Loucy (cell line): ENCODE measurements at regions not wholly inside any gene's neighbourhood (a gene's known extent, or its start where the extent isn't known, plus 50 kb on each side); places are given as distances from the start of the nearest gene placed in this dataset.

Experiments
- H2AFZ ChIP-seq: fragments of 200-600 bp; sonication (generic); 2 replicates; pipeline ENCODE4 v1.6.0; 2016; ENCODE audit warnings: antibody characterized with exemption, mild to moderate bottlenecking, low read length, moderate library complexity
- H3F3A ChIP-seq: fragments of 200-600 bp; 2 replicates; pipeline ENCODE4 v1.6.0; 2016; ENCODE audit warnings: antibody characterized with exemption, low read depth, mild to moderate bottlenecking
- H3K27me3 ChIP-seq: fragments of 200-600 bp; sonication (generic); 2 replicates; pipeline ENCODE4 v1.6.1; 2014; ENCODE audit warnings: low read length, mild to moderate bottlenecking; ENCODE audit not compliant: insufficient read depth, poor library complexity, severe bottlenecking
- H3K36me3 ChIP-seq: fragments of 200-600 bp; sonication (generic); 2 replicates; pipeline ENCODE4 v1.6.1; 2016; ENCODE audit warnings: low read length; ENCODE audit not compliant: insufficient read depth
- H3K4me1 ChIP-seq: fragments of 200-600 bp; sonication (generic); 2 replicates; pipeline ENCODE4 v1.5.1; 2014; ENCODE audit warnings: low read length, mild to moderate bottlenecking; ENCODE audit not compliant: insufficient read depth, poor library complexity, severe bottlenecking
- H3K4me2 ChIP-seq: fragments of 200-600 bp; sonication (generic); 2 replicates; pipeline ENCODE4 v1.6.0; 2014; ENCODE audit warnings: antibody characterized with exemption, low read length, low read depth, mild to moderate bottlenecking; ENCODE audit not compliant: poor library complexity, severe bottlenecking
- H3K4me3 ChIP-seq: fragments of 200-600 bp; sonication (generic); 2 replicates; pipeline ENCODE4 v1.5.1; 2014; ENCODE audit warnings: low read length, mild to moderate bottlenecking, mixed read lengths; ENCODE audit not compliant: poor library complexity, severe bottlenecking
- H3K79me2 ChIP-seq: fragments of 200-600 bp; sonication (generic); 2 replicates; pipeline ENCODE4 v1.6.1; 2014; ENCODE audit warnings: low read length; ENCODE audit not compliant: insufficient read depth
- H3K9ac ChIP-seq: fragments of 200-600 bp; sonication (generic); 2 replicates; pipeline ENCODE4 v1.6.0; 2014; ENCODE audit warnings: mild to moderate bottlenecking, low read depth, low read length, moderate library complexity; ENCODE audit not compliant: poor library complexity, severe bottlenecking
- H3K9me2 ChIP-seq: fragments of 200-600 bp; sonication (generic); replicated peaks from 2 replicates; pipeline ENCODE4 v1.6.1; 2016; ENCODE audit warnings: low read depth, low read length, mixed read lengths
- H3K9me3 ChIP-seq: fragments of 200-600 bp; sonication (generic); 2 replicates; pipeline ENCODE4 v1.6.1; 2014; ENCODE audit warnings: mild to moderate bottlenecking, antibody characterized with exemption, low read length, low read depth; ENCODE audit not compliant: insufficient read depth
- H4K20me1 ChIP-seq: fragments of 200-600 bp; sonication (generic); 2 replicates; pipeline ENCODE4 v1.6.0; 2014; ENCODE audit warnings: antibody characterized with exemption, low read length, mild to moderate bottlenecking; ENCODE audit not compliant: insufficient read depth, poor library complexity, severe bottlenecking
- EZH2phosphoT487 ChIP-seq: fragments of 200-600 bp; IDR thresholded peaks from 2 replicates; pipeline ENCODE4 v1.6.1; 2018; ENCODE audit warnings: antibody characterized with exemption, mild to moderate bottlenecking, moderate library complexity, borderline replicate concordance
- TF ChIP-seq, protein P1 (sequence below): fragments of 200-600 bp; sonication (generic); conservative IDR thresholded peaks from 2 replicates; pipeline ENCODE4 v1.5.1; 2014; ENCODE audit warnings: mild to moderate bottlenecking, antibody characterized with exemption, low read length

DNA sequence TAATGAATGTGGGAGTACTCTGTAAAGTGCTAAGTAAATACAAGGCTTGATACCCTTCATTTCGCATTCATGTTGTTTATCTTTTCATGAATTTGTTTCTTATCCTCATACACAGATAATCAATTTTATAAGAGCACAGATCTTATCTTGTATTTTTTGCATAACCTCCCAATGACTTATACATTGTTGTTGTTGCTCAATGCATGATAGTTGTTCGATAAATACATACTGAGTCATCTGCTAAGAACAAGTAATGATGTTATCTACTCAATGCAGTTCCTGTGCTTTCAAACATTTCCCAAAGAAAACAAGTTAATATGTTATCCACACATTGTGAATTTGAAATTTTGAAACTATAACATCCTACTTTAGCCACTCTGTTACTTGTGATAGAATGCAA, 60.7 kb downstream of the TAF11L14 start:
- TF ChIP-seq EZH2phosphoT487: no peak
- TF ChIP-seq, protein P1, sequence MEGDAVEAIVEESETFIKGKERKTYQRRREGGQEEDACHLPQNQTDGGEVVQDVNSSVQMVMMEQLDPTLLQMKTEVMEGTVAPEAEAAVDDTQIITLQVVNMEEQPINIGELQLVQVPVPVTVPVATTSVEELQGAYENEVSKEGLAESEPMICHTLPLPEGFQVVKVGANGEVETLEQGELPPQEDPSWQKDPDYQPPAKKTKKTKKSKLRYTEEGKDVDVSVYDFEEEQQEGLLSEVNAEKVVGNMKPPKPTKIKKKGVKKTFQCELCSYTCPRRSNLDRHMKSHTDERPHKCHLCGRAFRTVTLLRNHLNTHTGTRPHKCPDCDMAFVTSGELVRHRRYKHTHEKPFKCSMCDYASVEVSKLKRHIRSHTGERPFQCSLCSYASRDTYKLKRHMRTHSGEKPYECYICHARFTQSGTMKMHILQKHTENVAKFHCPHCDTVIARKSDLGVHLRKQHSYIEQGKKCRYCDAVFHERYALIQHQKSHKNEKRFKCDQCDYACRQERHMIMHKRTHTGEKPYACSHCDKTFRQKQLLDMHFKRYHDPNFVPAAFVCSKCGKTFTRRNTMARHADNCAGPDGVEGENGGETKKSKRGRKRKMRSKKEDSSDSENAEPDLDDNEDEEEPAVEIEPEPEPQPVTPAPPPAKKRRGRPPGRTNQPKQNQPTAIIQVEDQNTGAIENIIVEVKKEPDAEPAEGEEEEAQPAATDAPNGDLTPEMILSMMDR: no peak
- Histone ChIP-seq H3K79me2 (no peaks in the 10 kb centered on the region), H2AFZ (no peak overlapping the region), H3K27me3 (no peaks in the 10 kb centered on the region), H3K36me3 (no peaks in the 10 kb centered on the region), H3K4me3 (no peak overlapping the region), H3K9me2 (no peaks in the 10 kb centered on the region), H3K9ac (no peak overlapping the region), H3K4me1 (no peaks in the 10 kb centered on the region), H4K20me1 (no peaks in the 10 kb centered on the region), H3F3A (no peaks in the 10 kb centered on the region), H3K9me3 (no peaks in the 10 kb centered on the region; the same call in 1 of the 2 replicates), H3K4me2 (no peak overlapping the region)

DNA sequence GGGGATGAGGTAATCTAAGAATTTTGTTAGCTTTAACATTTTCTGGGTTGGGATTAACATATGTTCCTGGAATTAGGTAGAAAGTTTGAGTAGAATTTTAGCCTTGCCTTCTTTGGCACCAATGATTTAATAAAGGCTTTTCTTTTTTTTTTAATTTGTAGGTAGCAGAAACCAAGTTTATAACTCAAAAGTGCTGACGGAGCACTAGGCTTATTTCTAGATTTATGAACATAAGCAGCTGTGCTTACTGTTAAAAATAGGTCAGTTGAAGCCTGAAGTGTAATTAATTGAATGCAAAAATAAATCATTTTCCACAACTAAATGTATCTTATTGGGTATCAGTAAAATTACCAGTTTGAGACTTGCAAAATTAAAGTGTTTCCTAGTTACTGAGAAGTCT, 62.4 kb downstream of the TAF11L14 start:
- H3K4me3 ChIP-seq: no peak overlapping the region
- H3K27me3 ChIP-seq: no peaks in the 10 kb centered on the region
- H2AFZ ChIP-seq: no peak overlapping the region
- H3K9me3 ChIP-seq: no peaks in the 10 kb centered on the region
- H3K9ac ChIP-seq: no peak overlapping the region
- no peaks in the 10 kb centered on the region for H3F3A ChIP-seq
- TF ChIP-seq, protein P1: no peak
- no peak for TF ChIP-seq EZH2phosphoT487
- H3K4me1 ChIP-seq: no peaks in the 10 kb centered on the region
- H3K9me2 ChIP-seq: no peaks in the 10 kb centered on the region
- H3K36me3 ChIP-seq: no peaks in the 10 kb centered on the region
- H4K20me1 ChIP-seq: no peaks in the 10 kb centered on the region
- H3K4me2 ChIP-seq: no peak overlapping the region
- no peaks in the 10 kb centered on the region for H3K79me2 ChIP-seq

DNA sequence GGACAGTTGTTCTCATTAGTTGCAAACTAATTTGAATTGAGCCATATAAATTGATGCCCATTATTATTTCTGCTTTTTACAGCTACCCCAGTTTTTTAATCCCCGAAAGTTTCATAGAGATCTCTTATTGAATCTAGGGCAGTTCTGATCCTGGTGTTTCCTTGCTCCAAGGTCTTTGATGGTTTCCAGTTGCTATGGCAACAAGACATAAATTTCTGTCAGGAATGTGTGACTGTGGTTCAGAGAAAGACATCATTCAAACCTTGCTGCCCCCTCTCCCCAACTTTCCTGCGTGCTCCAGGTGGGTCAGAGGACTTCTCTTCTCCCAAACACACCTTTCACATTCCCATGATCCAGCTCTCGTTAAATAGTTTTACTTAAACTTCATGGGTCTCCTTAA, 63.4 kb downstream of the TAF11L14 start:
- Histone ChIP-seq H3F3A (no peaks in the 10 kb centered on the region), H4K20me1 (no peaks in the 10 kb centered on the region), H2AFZ (no peak overlapping the region), H3K9me2 (no peaks in the 10 kb centered on the region), H3K36me3 (no peaks in the 10 kb centered on the region), H3K79me2 (no peaks in the 10 kb centered on the region), H3K9me3 (no peaks in the 10 kb centered on the region), H3K9ac (no peak overlapping the region), H3K4me2 (no peak overlapping the region), H3K27me3 (no peaks in the 10 kb centered on the region), H3K4me1 (no peaks in the 10 kb centered on the region), H3K4me3 (no peak overlapping the region)
- TF ChIP-seq EZH2phosphoT487: no peak
- TF ChIP-seq, protein P1: no peak
